HG02973 (cell line): ENCODE measurements at regions not wholly inside any gene's neighbourhood (a gene's known extent, or its start where the extent isn't known, plus 50 kb on each side); places are given as distances from the start of the nearest gene placed in this dataset.
"Not testable (repeated sequence)": the region's sequence is repeated elsewhere in the genome, so short reads cannot be mapped to it uniquely, and the experiment has no call there.

Experiments used
- ATAC-seq: cut with Tn5 transposase; IDR thresholded peaks from one replicate; pipeline ENCODE4 v1.9.1; 2021; ENCODE audit warnings: moderate library complexity; ENCODE audit not compliant: unreplicated experiment

- ATAC-seq: no peak
These were observed 234.5 kb downstream of the THBS2 start for GRCh38 chr6:169019111-169019510.

- no peak for ATAC-seq
These were observed 236.9 kb downstream of the THBS2 start for GRCh38 chr6:169016758-169017157.

- no peak for ATAC-seq
These were observed 239.1 kb downstream of the THBS2 start for GRCh38 chr6:169014211-169015197.

- no peak for ATAC-seq
These were observed 244.0 kb downstream of the THBS2 start for GRCh38 chr6:169009628-169010027.

GRCh38 chr6:169008641-169009257 lies 244.9 kb downstream of the THBS2 start:
- no peak for ATAC-seq

DNA sequence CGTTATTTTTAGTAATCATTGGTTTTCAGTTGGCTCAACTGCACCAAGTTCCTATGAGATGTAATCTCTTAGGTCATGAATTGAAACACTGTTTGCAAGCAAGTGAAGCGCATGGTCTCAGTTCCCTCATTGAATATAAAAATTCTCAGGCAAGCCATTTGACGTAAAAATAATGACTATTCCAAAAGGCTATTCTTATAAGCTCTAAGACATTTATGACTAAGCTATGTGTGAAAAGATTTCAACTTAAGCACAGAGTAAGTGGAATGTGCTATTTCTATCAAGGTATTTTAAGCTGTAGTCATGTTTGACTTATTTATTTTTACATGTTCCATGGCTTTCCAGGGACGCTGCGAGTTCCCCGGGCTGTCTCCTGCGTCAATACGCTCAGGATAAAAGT lies 248.5 kb downstream of the THBS2 start:
- ATAC-seq: no peak

GRCh38 chr6:169000022-169000421 lies 253.6 kb downstream of the THBS2 start:
- ATAC-seq: no peak

DNA sequence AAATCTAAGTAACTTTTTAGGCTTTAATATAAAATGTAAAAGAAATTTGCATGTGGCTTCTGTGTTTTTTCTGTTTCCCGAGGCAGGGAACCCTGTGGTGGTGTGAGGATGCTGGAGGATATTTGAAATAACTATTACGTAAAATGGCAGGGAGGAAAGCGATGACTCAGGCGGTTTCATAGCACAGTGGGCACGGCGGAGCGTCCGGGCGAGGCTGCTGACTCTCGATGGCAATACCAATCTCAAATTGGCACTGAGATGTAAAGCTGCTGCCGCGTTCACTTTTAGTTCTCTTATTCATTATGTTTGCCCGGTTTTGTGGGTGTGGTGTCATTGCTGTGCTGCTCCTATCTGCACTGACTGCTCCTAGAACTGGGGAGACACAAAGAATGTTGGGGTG lies 254.3 kb downstream of the THBS2 start:
- no peak for ATAC-seq

DNA sequence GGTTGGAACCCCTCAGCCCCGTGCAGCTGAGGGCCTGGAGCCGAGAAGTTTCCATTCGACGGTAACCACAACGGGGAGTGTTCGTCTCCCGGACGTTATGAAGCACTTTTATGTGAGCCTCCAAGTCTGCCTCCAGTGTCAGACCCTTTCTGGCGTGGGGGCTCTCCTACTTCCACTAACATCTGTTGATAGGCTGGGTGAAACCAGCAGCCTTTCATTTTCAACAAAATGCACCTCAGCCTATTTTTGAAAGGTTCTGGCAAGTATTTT lies 257.4 kb downstream of the THBS2 start:
- ATAC-seq: no peak

GRCh38 chr6:168995526-168996355 lies 257.9 kb downstream of the THBS2 start:
- no peak for ATAC-seq

DNA sequence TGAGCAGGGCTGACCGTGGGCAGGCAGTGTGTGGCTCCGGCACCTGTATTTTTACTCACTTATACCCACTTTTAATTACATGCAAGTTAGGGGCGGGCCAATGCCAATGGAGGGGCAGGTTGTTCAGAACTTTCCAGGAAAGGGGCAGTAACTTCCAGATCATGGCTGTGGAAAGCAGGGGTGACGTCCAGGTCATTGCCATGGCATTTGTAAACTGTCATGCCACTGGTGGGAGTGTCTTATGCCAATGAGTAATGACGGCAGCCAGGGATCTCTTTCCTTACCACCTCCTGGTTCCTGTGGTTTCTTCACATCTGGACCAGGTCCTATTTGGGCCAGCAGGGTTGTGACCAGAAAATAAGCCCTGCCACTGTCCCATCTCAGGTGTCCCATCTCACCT lies 258.7 kb downstream of the THBS2 start:
- no peak for ATAC-seq

DNA sequence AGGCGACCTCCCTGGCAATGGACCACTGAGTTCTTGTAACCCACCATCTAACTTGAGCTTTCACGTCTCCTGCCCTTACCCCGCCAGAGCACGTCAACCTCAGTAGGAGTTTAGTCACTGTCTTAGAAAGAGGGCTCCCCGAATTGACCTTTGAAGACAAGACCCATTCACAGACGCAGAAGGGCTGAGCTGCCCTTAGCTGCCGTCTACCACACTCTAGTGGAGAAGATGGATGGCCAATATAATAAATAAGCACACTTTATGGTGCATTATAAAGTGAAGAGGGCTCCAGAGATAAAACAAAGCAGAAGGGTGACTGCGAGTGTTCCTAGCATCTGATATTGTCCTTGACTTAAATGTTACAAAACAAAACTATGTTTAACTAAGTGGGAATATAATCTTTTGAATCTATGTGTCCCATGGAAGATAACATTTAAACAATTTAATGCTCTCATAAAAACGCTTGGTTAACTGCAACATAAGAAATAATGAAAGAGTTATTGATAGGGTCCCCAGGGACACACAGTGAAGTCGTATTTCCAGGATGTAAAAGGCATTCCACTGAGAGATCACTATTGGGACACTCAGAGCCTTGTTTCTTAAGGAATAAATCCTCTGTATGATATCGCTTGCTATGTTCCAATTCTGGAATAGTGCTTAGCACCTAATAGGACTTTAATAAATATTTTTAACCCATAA lies 261.1 kb downstream of the THBS2 start:
- ATAC-seq: no peak

DNA sequence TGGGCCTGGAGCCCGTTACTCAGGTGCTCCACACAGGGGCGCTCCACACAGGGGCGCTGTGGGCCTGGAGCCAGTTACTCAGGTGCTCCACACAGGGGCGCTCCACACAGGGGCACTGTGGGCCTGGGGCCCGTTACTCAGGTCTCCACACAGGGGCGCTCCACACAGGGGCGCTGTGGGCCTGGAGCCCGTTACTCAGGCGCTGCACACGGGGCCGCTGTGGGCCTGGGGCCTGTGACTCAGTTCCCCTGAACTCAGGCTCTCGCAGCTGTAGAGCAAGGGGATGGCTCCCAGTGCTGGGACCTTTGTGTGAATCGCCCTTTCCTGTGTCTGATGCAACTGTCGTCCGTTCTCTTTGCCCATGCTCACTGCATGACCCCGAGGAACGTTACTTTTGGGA lies 262.0 kb downstream of the THBS2 start:
- not testable (repeated sequence) for ATAC-seq

GRCh38 chr6:168990019-168990751 lies 263.5 kb downstream of the THBS2 start:
- no peak for ATAC-seq

DNA sequence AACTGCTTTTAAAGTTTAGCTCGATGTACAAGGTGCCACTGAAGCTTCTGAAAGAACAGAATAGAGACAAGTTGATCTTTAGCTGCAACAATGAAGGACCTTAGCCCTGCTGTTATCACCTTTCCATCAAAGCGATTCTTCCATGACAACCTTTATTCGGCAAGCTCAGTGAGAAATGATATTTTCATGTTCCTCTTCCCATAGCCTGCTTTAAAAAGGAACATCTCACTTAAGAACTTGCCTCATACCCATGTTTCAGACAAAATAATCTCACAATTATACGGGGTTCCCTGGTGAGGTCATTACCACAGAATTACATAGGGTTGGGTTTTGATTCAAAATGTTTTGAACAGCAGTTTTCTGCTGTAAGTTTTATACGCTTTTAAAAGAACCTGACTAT lies 264.2 kb downstream of the THBS2 start:
- no peak for ATAC-seq

DNA sequence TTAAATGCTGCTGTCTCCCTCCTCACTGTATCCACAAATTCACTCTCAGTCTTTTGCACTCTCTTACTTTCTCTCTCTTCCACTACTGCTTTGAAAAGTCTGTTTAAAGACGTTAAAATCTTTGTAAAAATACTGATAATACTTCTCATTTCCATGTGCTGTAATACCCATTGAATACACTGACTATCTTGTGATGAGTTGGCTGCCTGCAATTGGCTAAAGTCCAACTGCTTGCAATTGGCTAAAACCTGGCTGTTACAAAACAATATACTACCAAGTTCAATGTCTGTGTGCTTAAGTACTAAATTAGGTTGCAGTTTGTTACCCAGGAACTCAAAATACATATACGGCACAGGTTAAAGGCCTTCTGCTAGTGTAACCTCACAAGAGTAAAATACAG lies 264.8 kb downstream of the THBS2 start:
- ATAC-seq: no peak

DNA sequence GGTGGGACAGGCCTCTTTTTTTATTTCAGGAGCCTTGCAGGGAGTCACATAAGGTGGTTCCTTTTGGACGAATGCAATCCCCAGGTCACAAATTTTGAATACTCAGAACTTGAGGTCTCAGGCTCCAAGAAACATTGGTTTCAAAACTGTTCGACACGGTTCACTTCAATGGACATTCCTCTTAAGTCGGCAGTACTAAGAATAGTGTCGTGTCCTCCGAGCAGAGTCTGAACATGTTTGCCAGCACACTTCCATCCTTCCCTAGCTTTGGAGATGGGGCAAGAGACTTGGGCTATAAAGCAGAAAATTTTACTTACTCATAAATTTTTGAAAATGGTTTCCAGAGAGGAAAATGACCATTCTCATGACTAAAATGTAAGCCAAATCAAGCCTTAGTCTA lies 265.4 kb downstream of the THBS2 start:
- no peak for ATAC-seq

- ATAC-seq: no peak
These were observed 267.9 kb downstream of the THBS2 start for GRCh38 chr6:168985705-168986104.

DNA sequence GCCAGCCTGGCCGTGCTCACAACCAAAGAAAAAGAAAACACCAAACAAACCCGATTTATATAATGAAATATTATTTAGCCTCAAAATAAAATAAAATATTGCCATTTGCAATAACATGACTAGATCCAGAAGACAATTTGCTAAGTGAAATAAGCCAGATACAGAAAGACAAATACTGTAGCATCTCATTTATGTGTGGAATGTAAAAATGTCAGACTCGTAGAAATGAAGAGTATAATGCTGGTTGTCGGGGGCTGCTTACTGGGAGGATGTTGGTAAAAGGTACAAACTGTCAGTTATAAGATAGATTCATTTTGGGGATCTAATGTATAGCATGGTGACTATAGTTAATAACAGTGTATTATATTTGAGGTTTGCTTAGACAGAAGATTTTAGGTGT lies 269.7 kb downstream of the THBS2 start:
- ATAC-seq: no peak

GRCh38 chr6:168981187-168981586 lies 272.5 kb downstream of the THBS2 start:
- no peak for ATAC-seq
